ENCODE measurements at regions not wholly inside any gene's neighbourhood (a gene's known extent, or its start where the extent isn't known, plus 50 kb on each side); places are given as distances from the start of the nearest gene placed in this dataset.

DNA sequence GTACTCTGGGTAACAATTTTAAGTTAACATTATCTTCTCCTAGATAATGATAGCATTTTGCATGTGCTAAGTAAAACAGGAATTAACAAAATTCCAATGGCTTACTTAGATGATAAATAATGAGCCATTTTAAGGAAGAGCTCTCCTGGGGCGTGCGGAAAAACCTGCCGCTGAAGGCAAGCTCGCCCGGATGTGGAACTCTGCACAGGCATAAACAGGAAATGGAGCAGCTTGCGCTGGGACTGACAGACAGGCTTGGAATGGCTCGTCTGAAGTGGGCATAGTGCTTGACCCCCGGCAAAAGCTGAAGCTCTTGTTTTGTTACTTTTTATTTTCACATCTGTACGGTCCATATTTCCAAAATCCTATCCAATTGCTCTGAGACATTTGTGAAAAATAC, 169.2 kb downstream of the ZNF281 start:
- H3K4me3 Mint-ChIP-seq (ENCODE audit: low read depth, unreplicated experiment) = no peak overlapping the region
- H3K27ac Mint-ChIP-seq (ENCODE audit: unreplicated experiment) = no peak overlapping the region
- no peaks in the 10 kb centered on the region for H3K4me1 Mint-ChIP-seq (ENCODE audit: low read depth, unreplicated experiment)
- peaks cover 11% of the 10 kb centered on the region for H3K27me3 Mint-ChIP-seq (ENCODE audit: unreplicated experiment)
- no TSS peak for BruUV-seq (replicated peaks)
- no peaks in the 10 kb centered on the region for H3K36me3 Mint-ChIP-seq (ENCODE audit: insufficient read depth, unreplicated experiment)
- peaks cover 2% of the 10 kb centered on the region for H3K9me3 Mint-ChIP-seq (ENCODE audit: low read depth, unreplicated experiment)
- intact Hi-C loops (cut with micrococcal nuclease; ENCODE audit: unreplicated experiment) = no loop called here
- CTCF ChIA-PET = no interaction called here
- TF ChIP-seq, protein P1, sequence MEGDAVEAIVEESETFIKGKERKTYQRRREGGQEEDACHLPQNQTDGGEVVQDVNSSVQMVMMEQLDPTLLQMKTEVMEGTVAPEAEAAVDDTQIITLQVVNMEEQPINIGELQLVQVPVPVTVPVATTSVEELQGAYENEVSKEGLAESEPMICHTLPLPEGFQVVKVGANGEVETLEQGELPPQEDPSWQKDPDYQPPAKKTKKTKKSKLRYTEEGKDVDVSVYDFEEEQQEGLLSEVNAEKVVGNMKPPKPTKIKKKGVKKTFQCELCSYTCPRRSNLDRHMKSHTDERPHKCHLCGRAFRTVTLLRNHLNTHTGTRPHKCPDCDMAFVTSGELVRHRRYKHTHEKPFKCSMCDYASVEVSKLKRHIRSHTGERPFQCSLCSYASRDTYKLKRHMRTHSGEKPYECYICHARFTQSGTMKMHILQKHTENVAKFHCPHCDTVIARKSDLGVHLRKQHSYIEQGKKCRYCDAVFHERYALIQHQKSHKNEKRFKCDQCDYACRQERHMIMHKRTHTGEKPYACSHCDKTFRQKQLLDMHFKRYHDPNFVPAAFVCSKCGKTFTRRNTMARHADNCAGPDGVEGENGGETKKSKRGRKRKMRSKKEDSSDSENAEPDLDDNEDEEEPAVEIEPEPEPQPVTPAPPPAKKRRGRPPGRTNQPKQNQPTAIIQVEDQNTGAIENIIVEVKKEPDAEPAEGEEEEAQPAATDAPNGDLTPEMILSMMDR (IDR thresholded peaks at IDR 0.05; ENCODE audit: unreplicated experiment) = no peak
- no peak for DNase-seq

GRCh38 chr1:200238311-200238710, 171.5 kb downstream of the ZNF281 start:
- Mint-ChIP-seq H3K4me3 (ENCODE audit: low read depth, unreplicated experiment) (no peak overlapping the region), H3K27ac (ENCODE audit: unreplicated experiment) (no peak overlapping the region), H3K4me1 (ENCODE audit: low read depth, unreplicated experiment) (no peaks in the 10 kb centered on the region), H3K27me3 (ENCODE audit: unreplicated experiment) (peaks cover 14% of the 10 kb centered on the region), H3K9me3 (ENCODE audit: low read depth, unreplicated experiment) (peaks cover 2% of the 10 kb centered on the region), H3K36me3 (ENCODE audit: insufficient read depth, unreplicated experiment) (no peaks in the 10 kb centered on the region)
- TF ChIP-seq, protein P1 (IDR thresholded peaks at IDR 0.05; ENCODE audit: unreplicated experiment) = no peak
- no peak for DNase-seq
- intact Hi-C loops (cut with micrococcal nuclease; ENCODE audit: unreplicated experiment) = no loop called here
- no TSS peak for BruUV-seq (replicated peaks)
- CTCF ChIA-PET = no interaction called here

- Mint-ChIP-seq H3K9me3 (ENCODE audit: low read depth, unreplicated experiment) (peaks cover 2% of the 10 kb centered on the region), H3K4me1 (ENCODE audit: low read depth, unreplicated experiment) (no peaks in the 10 kb centered on the region), H3K36me3 (ENCODE audit: insufficient read depth, unreplicated experiment) (no peaks in the 10 kb centered on the region), H3K27ac (ENCODE audit: unreplicated experiment) (no peak overlapping the region), H3K27me3 (ENCODE audit: unreplicated experiment) (peaks cover 14% of the 10 kb centered on the region), H3K4me3 (ENCODE audit: low read depth, unreplicated experiment) (no peak overlapping the region)
- CTCF ChIA-PET = no interaction called here
- TF ChIP-seq, protein P1 (IDR thresholded peaks at IDR 0.05; ENCODE audit: unreplicated experiment) = no peak
- BruUV-seq (replicated peaks) = no TSS peak
- DNase-seq = no peak
- intact Hi-C loops (cut with micrococcal nuclease; ENCODE audit: unreplicated experiment) = no loop called here
Measured at GRCh38 chr1:200237066-200237465, 172.8 kb downstream of the ZNF281 start.

DNA sequence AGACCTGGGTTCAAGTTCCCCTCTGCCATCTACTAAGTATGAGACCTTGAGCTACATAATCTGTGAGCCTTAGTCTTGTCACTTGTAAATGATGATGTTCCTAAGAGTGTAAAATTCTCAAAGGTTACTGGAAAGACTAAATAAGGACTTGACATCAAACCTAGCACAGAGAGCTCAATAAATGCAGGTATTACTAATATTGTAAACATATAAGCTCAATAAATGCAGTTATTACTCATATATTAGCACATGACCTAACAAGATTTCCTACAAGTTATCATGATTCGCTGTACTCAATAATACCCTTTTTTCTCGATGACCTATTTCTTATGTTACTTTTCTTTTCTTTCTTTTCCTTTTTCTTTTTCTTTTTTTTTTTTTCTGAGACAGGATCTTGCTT, 174.9 kb downstream of the ZNF281 start:
- H3K27me3 Mint-ChIP-seq (ENCODE audit: unreplicated experiment) = peaks cover 14% of the 10 kb centered on the region
- no peak overlapping the region for H3K27ac Mint-ChIP-seq (ENCODE audit: unreplicated experiment)
- no peak overlapping the region for H3K4me3 Mint-ChIP-seq (ENCODE audit: low read depth, unreplicated experiment)
- TF ChIP-seq, protein P1 (IDR thresholded peaks at IDR 0.05; ENCODE audit: unreplicated experiment) = no peak
- intact Hi-C loops (cut with micrococcal nuclease; ENCODE audit: unreplicated experiment) = no loop called here
- no peaks in the 10 kb centered on the region for H3K36me3 Mint-ChIP-seq (ENCODE audit: insufficient read depth, unreplicated experiment)
- BruUV-seq (replicated peaks) = no TSS peak
- CTCF ChIA-PET = interaction anchor here (0.7 kb wide), 1 partner anchor 67 kb away, joined by 3 read pairs; no protein-coding TSS in a partner anchor
- no peaks in the 10 kb centered on the region for H3K4me1 Mint-ChIP-seq (ENCODE audit: low read depth, unreplicated experiment)
- DNase-seq = no peak
- peaks cover 2% of the 10 kb centered on the region for H3K9me3 Mint-ChIP-seq (ENCODE audit: low read depth, unreplicated experiment)

Measured in Calu3 (cell line).